ENCODE measurements at regions not wholly inside any gene's neighbourhood (a gene's known extent, or its start where the extent isn't known, plus 50 kb on each side); places are given as distances from the start of the nearest gene placed in this dataset.
A peak's percentile ranks its signal among the peaks of the same experiment; 100 is the strongest.

- no peak for TF ChIP-seq NFIC (IDR thresholded peaks at IDR 0.05)
- TF ChIP-seq CEBPB (IDR thresholded peaks at IDR 0.05) = no peak
- TF ChIP-seq YY1 (IDR thresholded peaks at IDR 0.05; ENCODE audit: low read depth) = no peak
- no peak for TF ChIP-seq REST (IDR thresholded peaks at IDR 0.05; ENCODE audit: low read depth)
- peak; percentile 16; the same call in 1 of the 2 replicates for TF ChIP-seq RAD21 (IDR thresholded peaks at IDR 0.05; ENCODE audit: low read depth)
- no peak for TF ChIP-seq TAF1 (IDR thresholded peaks at IDR 0.05; ENCODE audit: low read depth)
Observed at GRCh38 chr5:28903643-28904042, 1865.3 kb upstream of the CDH9 start.

Measured in Ishikawa (cell line).